ENCODE measurements at regions not wholly inside any gene's neighbourhood (a gene's known extent, or its start where the extent isn't known, plus 50 kb on each side); places are given as distances from the start of the nearest gene placed in this dataset.
A peak's percentile ranks its signal among the peaks of the same experiment; 100 is the strongest.

GRCh38 chr1:182200025-182200812 lies 138.7 kb upstream of the ZNF648 start (continued):
- TF ChIP-seq ARID4A (CRISPR knock-in tag; IDR thresholded peaks at IDR 0.05; ENCODE audit: borderline replicate concordance) (0 out of 2 replicates have a peak, but pooled peaks have one; percentile 15), SIX4 (CRISPR knock-in tag; IDR thresholded peaks at IDR 0.05) (0 out of 2 replicates have a peak, but pooled peaks have one; percentile 9), TIGD3 (CRISPR knock-in tag; IDR thresholded peaks at IDR 0.05; ENCODE audit: borderline replicate concordance) (no peak), EP300 (IDR thresholded peaks at IDR 0.05; ENCODE audit: low read depth in 2 of 2, low read length in 2 of 2) (peak in 1 of 2 experiments; percentile 78; a peak in 2 of 4 replicates), EP300 (CRISPR knock-in tag; IDR thresholded peaks at IDR 0.05; ENCODE audit: borderline replicate concordance) (no peak), RFXANK (CRISPR knock-in tag; IDR thresholded peaks at IDR 0.05) (no peak), GATAD2A (CRISPR knock-in tag; IDR thresholded peaks at IDR 0.05) (peak; percentile 72), FOXP1 (IDR thresholded peaks at IDR 0.05) (no peak), FOXP1 (CRISPR knock-in tag; IDR thresholded peaks at IDR 0.05) (peak; percentile 53; the same call in 1 of the 2 replicates), ZGPAT (CRISPR knock-in tag; IDR thresholded peaks at IDR 0.05) (peak; percentile 16; the same call in 1 of the 2 replicates), MBD4 (IDR thresholded peaks at IDR 0.05; ENCODE audit: borderline replicate concordance, low read length) (peak; percentile 38; the same call in 1 of the 2 replicates), ISL2 (CRISPR knock-in tag; IDR thresholded peaks at IDR 0.05) (peak; percentile 89), SRSF1 (optimal IDR thresholded peaks at IDR 0.05; ENCODE audit: low read depth, low read length) (no peak), MXD3 (CRISPR knock-in tag; IDR thresholded peaks at IDR 0.05) (no peak), ZNF274 (CRISPR knock-in tag; IDR thresholded peaks at IDR 0.05) (no peak), HIC2 (CRISPR knock-in tag; IDR thresholded peaks at IDR 0.05; ENCODE audit: low read depth) (no peak), POGZ (CRISPR knock-in tag; IDR thresholded peaks at IDR 0.05) (peak; percentile 60), ZNF800 (CRISPR knock-in tag; IDR thresholded peaks at IDR 0.05) (no peak), HNF4A (CRISPR knock-in tag; IDR thresholded peaks at IDR 0.05) (peak; percentile 74)
